ENCODE measurements at regions not wholly inside any gene's neighbourhood (a gene's known extent, or its start where the extent isn't known, plus 50 kb on each side); places are given as distances from the start of the nearest gene placed in this dataset.

DNA sequence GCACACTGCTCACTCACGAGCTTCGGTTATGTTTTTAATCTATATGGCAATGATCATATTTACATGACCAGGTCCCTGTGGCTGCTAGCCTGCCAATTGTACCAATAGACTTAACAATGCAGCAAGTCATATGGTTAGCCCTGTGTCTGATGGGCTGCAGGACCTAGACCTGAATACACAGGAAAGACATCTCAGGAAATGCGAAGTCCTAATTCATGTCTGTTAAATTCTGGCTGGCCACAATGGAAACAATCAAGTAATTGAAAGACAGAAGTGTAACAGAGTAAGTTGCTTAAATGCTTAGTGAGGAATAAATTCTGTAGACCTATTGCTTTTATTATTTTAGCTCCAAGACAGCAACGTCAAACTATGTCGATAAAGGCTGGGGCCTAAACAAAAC lies 112.4 kb upstream of the FZD8 start:
- TF ChIP-seq POLR2AphosphoS5 (IDR thresholded peaks at IDR 0.05; ENCODE audit: low read length) (no peak), CREM (IDR thresholded peaks at IDR 0.05; ENCODE audit: low read depth) (no peak), PML (IDR thresholded peaks at IDR 0.05; ENCODE audit: low read length) (no peak), EP300 (IDR thresholded peaks at IDR 0.05; ENCODE audit: borderline replicate concordance in 1 of 2, control insufficient read depth in 1 of 2, low read depth in 2 of 2, low read length in 2 of 2) (no peak), RUNX3 (IDR thresholded peaks at IDR 0.05; ENCODE audit: low read length) (no peak)
- TF ChIP-seq, protein P1, sequence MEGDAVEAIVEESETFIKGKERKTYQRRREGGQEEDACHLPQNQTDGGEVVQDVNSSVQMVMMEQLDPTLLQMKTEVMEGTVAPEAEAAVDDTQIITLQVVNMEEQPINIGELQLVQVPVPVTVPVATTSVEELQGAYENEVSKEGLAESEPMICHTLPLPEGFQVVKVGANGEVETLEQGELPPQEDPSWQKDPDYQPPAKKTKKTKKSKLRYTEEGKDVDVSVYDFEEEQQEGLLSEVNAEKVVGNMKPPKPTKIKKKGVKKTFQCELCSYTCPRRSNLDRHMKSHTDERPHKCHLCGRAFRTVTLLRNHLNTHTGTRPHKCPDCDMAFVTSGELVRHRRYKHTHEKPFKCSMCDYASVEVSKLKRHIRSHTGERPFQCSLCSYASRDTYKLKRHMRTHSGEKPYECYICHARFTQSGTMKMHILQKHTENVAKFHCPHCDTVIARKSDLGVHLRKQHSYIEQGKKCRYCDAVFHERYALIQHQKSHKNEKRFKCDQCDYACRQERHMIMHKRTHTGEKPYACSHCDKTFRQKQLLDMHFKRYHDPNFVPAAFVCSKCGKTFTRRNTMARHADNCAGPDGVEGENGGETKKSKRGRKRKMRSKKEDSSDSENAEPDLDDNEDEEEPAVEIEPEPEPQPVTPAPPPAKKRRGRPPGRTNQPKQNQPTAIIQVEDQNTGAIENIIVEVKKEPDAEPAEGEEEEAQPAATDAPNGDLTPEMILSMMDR (IDR thresholded peaks at IDR 0.05 in 2 of 3, conservative IDR thresholded peaks at IDR 0.05 in 1 of 3; ENCODE audit: control insufficient read depth in 2 of 3, extremely low read depth in 1 of 3, insufficient read depth in 1 of 3, low read depth in 3 of 3, low read length in 3 of 3) = no peak
